Gastroesophageal sphincter (tissue), 3 donors: ENCODE measurements at regions not wholly inside any gene's neighbourhood (a gene's known extent, or its start where the extent isn't known, plus 50 kb on each side); places are given as distances from the start of the nearest gene placed in this dataset.

Experiments used
- EP300 ChIP-seq: sonication (generic); formaldehyde crosslinking; IDR thresholded peaks from one replicate; pipeline ENCODE4 v1.6.1; 2017; ENCODE audit warnings: antibody characterized with exemption, mild to moderate bottlenecking
- POLR2A ChIP-seq, 2 donors: fragments of 450-650 bp; IDR thresholded peaks; one replicate each; pipeline ENCODE4 v1.6.1; 2017; ENCODE audit warnings: antibody characterized with exemption in 2 of 2, mild to moderate bottlenecking in 2 of 2, moderate library complexity in 1 of 2
- POLR2AphosphoS5 ChIP-seq: sonication (generic); formaldehyde crosslinking; IDR thresholded peaks from one replicate; pipeline ENCODE4 v1.6.1; 2017; ENCODE audit warnings: antibody characterized with exemption
- TF ChIP-seq, protein P1 (sequence below), 4 experiments: fragments of 200-600 bp in 2 of 4; fragments of 450-650 bp in 2 of 4; sonication (generic) in 1 of 4; IDR thresholded peaks; one replicate each; pipeline ENCODE4 v1.5.1; 2017 to 2019; ENCODE audit warnings: antibody characterized with exemption in 4 of 4, mild to moderate bottlenecking in 2 of 4, moderate library complexity in 2 of 4

DNA sequence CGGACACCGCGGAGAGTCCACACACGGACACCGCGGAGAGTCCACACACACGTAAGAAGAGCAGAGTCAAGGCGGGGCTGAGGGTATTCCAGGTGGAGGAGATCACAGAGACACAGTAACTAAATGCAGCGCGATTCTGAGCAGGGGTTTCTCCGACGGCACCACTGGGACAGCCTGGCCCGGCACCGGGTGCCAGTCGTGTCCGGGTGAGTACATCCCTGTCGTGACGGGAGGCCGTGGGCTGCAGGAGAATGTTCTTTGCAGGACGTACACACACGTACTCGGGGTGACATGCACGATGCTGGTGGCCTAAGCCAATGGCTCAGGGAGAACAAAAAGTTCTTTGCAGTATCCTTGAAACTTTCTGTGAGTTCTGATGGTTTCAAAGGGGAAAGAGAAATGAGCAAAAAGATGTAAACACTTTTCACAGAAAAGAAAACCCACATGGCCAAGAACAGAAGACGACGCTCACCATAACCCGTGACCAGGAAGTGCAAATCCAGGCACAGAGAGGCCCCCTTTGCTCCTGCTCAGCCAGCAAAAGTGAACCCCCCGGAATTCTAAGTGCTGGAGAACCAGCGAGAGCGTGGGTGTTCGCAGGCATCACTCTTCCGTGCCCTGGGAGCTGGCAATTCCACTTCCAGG lies 53.7 kb upstream of the METRNL start:
- TF ChIP-seq, protein P1, sequence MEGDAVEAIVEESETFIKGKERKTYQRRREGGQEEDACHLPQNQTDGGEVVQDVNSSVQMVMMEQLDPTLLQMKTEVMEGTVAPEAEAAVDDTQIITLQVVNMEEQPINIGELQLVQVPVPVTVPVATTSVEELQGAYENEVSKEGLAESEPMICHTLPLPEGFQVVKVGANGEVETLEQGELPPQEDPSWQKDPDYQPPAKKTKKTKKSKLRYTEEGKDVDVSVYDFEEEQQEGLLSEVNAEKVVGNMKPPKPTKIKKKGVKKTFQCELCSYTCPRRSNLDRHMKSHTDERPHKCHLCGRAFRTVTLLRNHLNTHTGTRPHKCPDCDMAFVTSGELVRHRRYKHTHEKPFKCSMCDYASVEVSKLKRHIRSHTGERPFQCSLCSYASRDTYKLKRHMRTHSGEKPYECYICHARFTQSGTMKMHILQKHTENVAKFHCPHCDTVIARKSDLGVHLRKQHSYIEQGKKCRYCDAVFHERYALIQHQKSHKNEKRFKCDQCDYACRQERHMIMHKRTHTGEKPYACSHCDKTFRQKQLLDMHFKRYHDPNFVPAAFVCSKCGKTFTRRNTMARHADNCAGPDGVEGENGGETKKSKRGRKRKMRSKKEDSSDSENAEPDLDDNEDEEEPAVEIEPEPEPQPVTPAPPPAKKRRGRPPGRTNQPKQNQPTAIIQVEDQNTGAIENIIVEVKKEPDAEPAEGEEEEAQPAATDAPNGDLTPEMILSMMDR (IDR thresholded peaks at IDR 0.05) = no peak
- no peak for TF ChIP-seq POLR2A (IDR thresholded peaks at IDR 0.05)
- TF ChIP-seq POLR2AphosphoS5 = no peak
- no peak for TF ChIP-seq EP300
